WERI-Rb-1 (cell line): ENCODE measurements at regions not wholly inside any gene's neighbourhood (a gene's known extent, or its start where the extent isn't known, plus 50 kb on each side); places are given as distances from the start of the nearest gene placed in this dataset.

Source experiments
- DNase-seq: peaks from one replicate; pipeline ENCODE4 v3.0.0-alpha.2; 2020
- H3K27ac ChIP-seq: fragments of 250-450 bp; sonication (Bioruptor Pico); 2 replicates; pipeline ENCODE4 v1.5.1; 2020; ENCODE audit warnings: mild to moderate bottlenecking, moderate library complexity
- H3K27me3 ChIP-seq: fragments of 250-450 bp; sonication (Bioruptor Pico); 2 replicates; pipeline ENCODE4 v1.5.1; 2021; ENCODE audit warnings: mild to moderate bottlenecking, low read depth, moderate library complexity; ENCODE audit not compliant: insufficient read depth, severe bottlenecking
- H3K36me3 ChIP-seq: fragments of 250-450 bp; sonication (Bioruptor Pico); 2 replicates; pipeline ENCODE4 v1.5.1; 2020; ENCODE audit warnings: mild to moderate bottlenecking, moderate library complexity
- H3K4me3 ChIP-seq: 2 replicates; pipeline ENCODE4 v1.5.1; 2011; ENCODE audit warnings: low read depth, mild to moderate bottlenecking, control low read depth, low read length
- H3K9me3 ChIP-seq: fragments of 250-450 bp; sonication (Bioruptor Pico); 2 replicates; pipeline ENCODE4 v1.5.1; 2021; ENCODE audit warnings: mild to moderate bottlenecking, moderate library complexity; ENCODE audit not compliant: severe bottlenecking
- TF ChIP-seq, protein P1 (sequence below): IDR thresholded peaks from 2 replicates; pipeline ENCODE4 v1.5.1; 2011; ENCODE audit warnings: low read depth, mild to moderate bottlenecking, control low read depth, inconsistent platforms, low read length

DNA sequence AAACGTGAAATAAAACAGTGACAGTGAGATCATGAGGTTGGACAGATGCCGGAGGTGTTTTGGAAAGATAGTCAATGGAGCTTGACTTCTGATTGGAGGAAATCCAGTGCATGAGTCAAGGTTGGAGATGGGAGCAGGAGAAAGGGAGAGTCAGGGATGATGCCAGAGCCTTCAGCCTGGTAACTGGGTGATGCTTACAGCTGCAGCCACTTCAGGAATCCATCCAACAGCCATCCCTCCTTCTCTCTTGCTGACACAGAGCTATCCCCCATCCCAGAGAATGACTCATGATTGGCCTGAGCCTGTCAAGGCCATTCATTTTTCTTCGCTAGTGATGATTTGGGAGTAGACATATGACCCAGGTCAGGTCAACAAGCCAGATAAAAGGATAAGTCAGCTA is 112.8 kb downstream of the SAMD5 start:
- no peaks in the 10 kb centered on the region for H3K9me3 ChIP-seq
- no peak overlapping the region for H3K27ac ChIP-seq
- no peak for DNase-seq
- H3K36me3 ChIP-seq, result no peaks in the 10 kb centered on the region
- TF ChIP-seq, protein P1, sequence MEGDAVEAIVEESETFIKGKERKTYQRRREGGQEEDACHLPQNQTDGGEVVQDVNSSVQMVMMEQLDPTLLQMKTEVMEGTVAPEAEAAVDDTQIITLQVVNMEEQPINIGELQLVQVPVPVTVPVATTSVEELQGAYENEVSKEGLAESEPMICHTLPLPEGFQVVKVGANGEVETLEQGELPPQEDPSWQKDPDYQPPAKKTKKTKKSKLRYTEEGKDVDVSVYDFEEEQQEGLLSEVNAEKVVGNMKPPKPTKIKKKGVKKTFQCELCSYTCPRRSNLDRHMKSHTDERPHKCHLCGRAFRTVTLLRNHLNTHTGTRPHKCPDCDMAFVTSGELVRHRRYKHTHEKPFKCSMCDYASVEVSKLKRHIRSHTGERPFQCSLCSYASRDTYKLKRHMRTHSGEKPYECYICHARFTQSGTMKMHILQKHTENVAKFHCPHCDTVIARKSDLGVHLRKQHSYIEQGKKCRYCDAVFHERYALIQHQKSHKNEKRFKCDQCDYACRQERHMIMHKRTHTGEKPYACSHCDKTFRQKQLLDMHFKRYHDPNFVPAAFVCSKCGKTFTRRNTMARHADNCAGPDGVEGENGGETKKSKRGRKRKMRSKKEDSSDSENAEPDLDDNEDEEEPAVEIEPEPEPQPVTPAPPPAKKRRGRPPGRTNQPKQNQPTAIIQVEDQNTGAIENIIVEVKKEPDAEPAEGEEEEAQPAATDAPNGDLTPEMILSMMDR, result no peak
- H3K4me3 ChIP-seq, result no peak overlapping the region
- H3K27me3 ChIP-seq, result no peaks in the 10 kb centered on the region

DNA sequence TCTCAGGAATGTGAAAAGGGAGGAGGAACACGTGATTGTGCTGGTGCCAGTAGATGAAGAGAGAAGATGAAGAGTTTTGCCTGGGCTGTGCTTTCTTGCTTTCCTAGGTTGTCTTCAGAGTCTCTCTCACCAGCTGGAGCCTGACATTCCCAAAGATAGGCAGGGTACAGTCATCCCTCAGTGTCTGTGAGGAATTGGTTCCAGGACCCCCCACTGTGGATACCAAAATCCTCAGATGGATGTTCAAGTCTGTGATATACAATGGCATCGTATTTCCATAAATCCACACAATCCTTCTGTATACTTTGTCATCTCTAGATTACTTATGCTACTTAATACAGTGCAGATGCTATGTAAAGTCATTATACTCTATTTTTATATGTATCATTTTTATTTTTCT is 113.5 kb downstream of the SAMD5 start:
- Histone ChIP-seq H3K36me3 (no peaks in the 10 kb centered on the region), H3K27me3 (no peaks in the 10 kb centered on the region), H3K9me3 (no peaks in the 10 kb centered on the region), H3K27ac (no peak overlapping the region), H3K4me3 (no peak overlapping the region)
- DNase-seq, result no peak
- TF ChIP-seq, protein P1, result no peak

DNA sequence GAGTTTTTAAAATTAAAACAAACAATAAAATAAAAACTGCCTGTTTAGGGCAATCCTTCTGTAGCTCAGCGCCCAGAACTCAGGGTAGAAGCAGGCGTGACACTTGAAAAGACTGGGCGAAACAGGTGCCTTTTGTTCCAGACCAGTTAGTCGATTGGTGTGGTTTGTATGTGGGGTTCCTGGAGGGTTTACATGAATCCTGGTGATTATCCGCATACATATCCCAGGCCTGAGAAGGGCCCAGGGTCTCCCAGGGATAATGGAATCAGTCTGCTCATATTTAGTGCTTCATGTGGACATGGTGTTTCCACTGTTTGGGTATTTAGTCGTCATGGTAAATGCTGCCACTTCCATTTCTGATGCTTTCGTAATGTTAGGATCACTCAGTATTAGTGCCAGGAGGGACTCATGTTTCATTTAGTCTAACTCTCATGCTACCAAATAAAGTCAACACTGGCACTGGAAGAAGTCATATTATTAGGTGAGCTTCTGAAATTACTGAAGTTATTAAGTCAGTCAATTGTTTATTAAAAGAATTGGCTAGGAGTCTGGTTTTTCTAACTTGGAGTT is 116.5 kb downstream of the SAMD5 start:
- no peaks in the 10 kb centered on the region for H3K27me3 ChIP-seq
- no peaks in the 10 kb centered on the region for H3K36me3 ChIP-seq
- no peaks in the 10 kb centered on the region for H3K9me3 ChIP-seq
- DNase-seq, result no peak
- TF ChIP-seq, protein P1, result no peak
- H3K4me3 ChIP-seq, result no peak overlapping the region
- H3K27ac ChIP-seq, result no peak overlapping the region

DNA sequence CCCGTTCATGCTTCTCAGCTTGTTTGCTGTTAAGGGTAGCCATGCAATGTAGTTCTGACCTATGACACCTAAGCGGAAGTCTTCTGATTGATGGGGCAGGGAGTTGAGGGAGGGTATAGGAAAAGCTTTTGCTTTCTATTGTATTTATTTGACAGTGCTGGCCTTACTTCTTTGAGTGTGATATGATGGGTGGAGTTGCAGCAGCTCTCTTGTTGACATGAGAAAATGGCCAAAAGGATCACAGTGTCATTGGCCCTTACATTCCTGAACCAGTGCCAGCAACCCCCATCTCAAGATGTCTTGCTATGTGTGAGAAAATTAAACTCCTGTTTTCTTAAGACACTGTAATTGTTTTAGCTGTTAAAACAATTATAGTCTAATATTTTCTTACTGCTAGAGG is 117.5 kb downstream of the SAMD5 start:
- H3K36me3 ChIP-seq, result no peaks in the 10 kb centered on the region
- no peaks in the 10 kb centered on the region for H3K9me3 ChIP-seq
- TF ChIP-seq, protein P1, result no peak
- no peak for DNase-seq
- no peaks in the 10 kb centered on the region for H3K27me3 ChIP-seq
- H3K27ac ChIP-seq, result no peak overlapping the region
- H3K4me3 ChIP-seq, result no peak overlapping the region

DNA sequence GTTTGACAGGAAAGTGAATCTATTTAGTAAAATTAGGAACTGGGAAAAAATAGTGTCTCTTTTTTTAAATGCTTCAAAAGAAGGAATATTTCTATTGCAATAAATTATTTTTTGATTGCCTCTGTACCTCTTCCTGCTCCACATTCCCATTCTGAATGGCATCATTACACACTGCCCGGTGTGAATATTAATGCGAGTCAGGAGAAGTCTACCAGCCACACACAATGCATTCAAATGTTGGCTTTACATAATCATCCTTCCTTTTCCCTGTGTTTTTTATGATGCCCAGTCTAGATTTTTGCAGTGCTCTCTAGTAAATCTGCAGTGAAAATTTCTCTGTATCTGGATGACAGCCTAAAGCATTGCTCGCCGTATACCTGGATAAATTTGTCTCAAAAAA is 118.9 kb downstream of the SAMD5 start:
- H3K27me3 ChIP-seq, result no peaks in the 10 kb centered on the region
- no peak overlapping the region for H3K4me3 ChIP-seq
- no peak for DNase-seq
- TF ChIP-seq, protein P1, result no peak
- H3K9me3 ChIP-seq, result no peaks in the 10 kb centered on the region
- H3K36me3 ChIP-seq, result no peaks in the 10 kb centered on the region
- no peak overlapping the region for H3K27ac ChIP-seq

DNA sequence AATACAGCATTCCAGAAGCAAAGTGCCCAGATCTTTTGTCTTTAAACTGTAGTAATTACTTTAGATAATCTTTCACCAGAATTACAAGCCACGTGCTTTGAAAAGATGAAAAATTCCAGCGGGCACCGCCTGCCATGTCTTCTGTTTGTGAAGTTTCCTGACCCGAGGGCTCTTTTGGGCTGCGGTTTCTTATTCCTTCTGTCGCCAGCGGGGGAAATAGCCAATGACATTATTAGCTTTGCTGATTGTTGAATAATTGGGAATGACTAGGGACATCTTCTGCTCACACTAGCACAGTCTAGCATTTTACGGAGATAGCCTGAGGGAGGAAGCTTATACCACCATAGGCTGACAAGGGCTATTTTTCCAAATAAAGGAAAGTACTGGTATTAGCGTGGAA is 124.7 kb downstream of the SAMD5 start:
- TF ChIP-seq, protein P1, result no peak
- H3K27me3 ChIP-seq, result no peaks in the 10 kb centered on the region
- no peaks in the 10 kb centered on the region for H3K36me3 ChIP-seq
- no peaks in the 10 kb centered on the region for H3K9me3 ChIP-seq
- DNase-seq, result no peak
- H3K4me3 ChIP-seq, result no peak overlapping the region
- H3K27ac ChIP-seq, result no peak overlapping the region
